ENCODE measurements at regions not wholly inside any gene's neighbourhood (a gene's known extent, or its start where the extent isn't known, plus 50 kb on each side); places are given as distances from the start of the nearest gene placed in this dataset.

DNA sequence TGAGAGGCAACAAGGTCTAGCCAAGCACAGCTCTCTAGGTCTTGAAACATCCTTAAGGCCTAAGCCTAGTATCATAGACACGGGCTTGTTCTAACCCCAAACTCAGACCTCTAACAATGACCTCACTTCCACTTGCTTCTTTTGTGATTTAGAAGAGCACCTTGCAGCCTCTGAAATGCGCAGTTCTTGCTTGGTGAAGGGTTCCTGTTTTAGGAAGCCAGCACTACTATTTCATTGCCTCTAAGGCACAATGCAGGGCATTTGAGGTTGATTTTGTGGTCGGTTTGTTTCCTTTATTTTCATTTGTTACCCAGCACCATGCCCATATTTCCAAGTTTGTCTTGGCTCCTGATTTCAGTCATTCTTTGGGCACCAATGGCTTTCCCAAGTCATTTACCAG, 117.0 kb upstream of the CYP1B1 start:
- no peak for DNase-seq (ENCODE audit: extremely low read depth, low read depth)
- TF ChIP-seq, protein P1, sequence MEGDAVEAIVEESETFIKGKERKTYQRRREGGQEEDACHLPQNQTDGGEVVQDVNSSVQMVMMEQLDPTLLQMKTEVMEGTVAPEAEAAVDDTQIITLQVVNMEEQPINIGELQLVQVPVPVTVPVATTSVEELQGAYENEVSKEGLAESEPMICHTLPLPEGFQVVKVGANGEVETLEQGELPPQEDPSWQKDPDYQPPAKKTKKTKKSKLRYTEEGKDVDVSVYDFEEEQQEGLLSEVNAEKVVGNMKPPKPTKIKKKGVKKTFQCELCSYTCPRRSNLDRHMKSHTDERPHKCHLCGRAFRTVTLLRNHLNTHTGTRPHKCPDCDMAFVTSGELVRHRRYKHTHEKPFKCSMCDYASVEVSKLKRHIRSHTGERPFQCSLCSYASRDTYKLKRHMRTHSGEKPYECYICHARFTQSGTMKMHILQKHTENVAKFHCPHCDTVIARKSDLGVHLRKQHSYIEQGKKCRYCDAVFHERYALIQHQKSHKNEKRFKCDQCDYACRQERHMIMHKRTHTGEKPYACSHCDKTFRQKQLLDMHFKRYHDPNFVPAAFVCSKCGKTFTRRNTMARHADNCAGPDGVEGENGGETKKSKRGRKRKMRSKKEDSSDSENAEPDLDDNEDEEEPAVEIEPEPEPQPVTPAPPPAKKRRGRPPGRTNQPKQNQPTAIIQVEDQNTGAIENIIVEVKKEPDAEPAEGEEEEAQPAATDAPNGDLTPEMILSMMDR (IDR thresholded peaks at IDR 0.05; ENCODE audit: low read depth, low read length), result no peak

DNA sequence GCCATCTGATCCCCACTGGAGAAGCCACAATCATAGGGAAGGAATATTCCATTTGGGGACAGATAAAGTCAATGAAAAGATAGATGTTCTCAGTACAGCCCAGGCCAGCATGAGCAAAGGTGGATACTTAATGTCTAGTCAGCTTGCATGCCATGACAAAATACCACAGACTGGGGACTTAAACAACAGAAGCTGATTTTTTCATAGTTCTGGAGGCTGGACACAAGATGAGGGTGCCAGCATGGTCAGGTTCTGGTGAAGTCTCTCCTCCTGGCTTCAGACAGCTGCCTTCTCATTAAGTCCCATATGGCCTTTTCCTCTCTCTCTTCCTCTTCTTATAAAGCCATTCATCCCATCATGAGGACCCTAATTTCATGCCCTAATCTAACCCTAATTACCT, 116.1 kb upstream of the CYP1B1 start:
- no peak for DNase-seq (ENCODE audit: extremely low read depth, low read depth)
- TF ChIP-seq, protein P1 (IDR thresholded peaks at IDR 0.05; ENCODE audit: low read depth, low read length), result no peak

DNA sequence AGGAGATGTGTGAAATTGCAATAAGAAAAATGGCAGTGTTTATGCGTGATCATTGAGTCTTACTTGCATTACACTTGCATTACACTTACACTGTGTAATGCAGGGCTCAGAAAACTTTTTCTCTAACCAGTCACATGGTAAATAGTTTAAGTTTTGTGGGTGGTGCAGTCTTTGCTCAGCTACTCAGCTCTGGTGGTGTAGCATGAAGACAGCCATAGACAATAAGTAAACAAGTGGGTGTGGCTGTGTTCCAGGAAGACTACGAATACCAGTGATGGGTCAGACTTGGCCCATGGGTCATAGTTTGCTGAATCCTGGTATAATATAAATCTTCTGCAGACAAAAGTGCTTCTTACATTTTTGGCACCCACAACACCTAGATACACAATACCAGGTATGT, 115.6 kb upstream of the CYP1B1 start:
- DNase-seq (ENCODE audit: extremely low read depth, low read depth), result no peak

DNA sequence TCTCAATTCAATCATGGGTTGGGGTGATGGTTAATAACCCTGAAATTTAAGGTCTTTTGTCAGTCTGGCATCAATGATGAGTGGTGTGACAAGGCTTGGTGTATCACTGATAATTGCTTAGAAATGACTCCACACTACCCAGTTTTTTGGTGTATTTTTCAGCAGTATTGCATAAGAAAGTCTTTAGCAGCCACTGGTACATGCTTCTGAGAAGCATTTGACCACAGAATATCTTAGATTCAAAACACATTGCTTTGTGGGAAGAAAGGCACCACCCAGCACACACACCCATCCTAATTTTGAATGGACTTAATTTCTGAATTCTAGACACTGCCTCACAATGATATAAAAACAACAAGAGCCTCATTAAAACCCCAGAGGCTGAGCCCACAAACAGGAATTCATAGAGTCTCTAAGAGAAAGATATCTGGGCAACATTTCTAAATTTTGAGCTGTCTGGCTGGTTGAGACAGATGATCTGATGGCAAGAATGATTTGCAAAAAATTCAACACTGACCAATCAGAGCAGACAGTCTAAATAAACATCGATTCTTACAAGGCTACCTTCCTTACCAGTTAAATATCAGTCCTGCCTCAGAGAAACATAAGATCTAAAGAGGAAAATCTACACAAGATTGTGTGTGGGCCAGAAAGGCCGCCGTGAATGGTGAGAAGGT, 114.7 kb upstream of the CYP1B1 start:
- DNase-seq (ENCODE audit: extremely low read depth, low read depth), result peak; percentile 89
- TF ChIP-seq, protein P1 (IDR thresholded peaks at IDR 0.05; ENCODE audit: low read depth, low read length), result no peak

More for the DNA sequence above, 115.6 kb upstream of the CYP1B1 start:
- TF ChIP-seq, protein P1 (IDR thresholded peaks at IDR 0.05; ENCODE audit: low read depth, low read length), result no peak

DNA sequence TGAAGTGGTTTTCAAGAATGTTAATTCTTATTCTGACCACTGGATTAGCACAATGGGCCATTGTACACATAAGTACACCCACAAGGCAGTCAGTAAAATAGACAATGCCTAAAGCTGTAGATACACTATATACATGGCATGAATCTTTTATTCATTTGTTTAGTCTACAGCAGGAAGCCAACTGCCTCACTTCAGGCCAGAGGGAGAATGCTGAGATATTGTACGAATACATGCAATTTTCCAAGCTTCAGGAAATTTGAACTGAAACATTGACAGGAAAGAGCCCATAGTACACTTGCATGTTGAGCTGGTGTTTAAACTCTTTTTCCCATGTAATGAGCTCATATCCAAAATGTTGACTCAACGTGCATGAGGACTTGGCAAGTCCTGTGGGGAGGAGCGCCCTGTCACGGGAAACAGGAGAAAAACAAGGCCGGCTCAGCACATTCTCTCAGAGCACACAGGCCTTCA, 111.6 kb upstream of the CYP1B1 start:
- peak; percentile 91 for DNase-seq (ENCODE audit: extremely low read depth, low read depth)
- TF ChIP-seq, protein P1 (IDR thresholded peaks at IDR 0.05; ENCODE audit: low read depth, low read length), result no peak

DNA sequence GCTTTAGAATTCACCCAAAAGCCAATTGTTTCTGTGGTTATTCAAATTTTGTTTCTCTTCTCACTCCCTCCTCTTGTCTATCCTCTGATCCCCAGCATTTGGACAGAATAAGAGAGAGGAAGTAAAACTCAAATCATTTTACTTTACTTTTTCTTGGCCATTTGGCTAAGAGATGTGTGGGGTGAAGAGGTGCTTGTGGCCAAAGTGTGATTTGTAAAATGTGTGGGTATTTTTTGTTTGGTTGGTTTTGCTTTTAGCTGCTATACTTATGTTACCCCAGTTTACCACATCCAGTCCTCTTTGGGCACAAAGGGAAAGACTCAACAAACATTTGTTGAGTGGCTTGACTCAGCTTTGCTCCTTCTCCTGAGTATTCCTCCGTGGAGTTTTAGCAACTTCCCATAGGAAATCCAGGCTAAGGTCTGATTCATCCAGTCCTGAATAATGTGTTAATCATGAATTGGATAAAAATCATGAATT, 109.1 kb upstream of the CYP1B1 start:
- TF ChIP-seq, protein P1 (IDR thresholded peaks at IDR 0.05; ENCODE audit: low read depth, low read length), result no peak
- no peak for DNase-seq (ENCODE audit: extremely low read depth, low read depth)

DNA sequence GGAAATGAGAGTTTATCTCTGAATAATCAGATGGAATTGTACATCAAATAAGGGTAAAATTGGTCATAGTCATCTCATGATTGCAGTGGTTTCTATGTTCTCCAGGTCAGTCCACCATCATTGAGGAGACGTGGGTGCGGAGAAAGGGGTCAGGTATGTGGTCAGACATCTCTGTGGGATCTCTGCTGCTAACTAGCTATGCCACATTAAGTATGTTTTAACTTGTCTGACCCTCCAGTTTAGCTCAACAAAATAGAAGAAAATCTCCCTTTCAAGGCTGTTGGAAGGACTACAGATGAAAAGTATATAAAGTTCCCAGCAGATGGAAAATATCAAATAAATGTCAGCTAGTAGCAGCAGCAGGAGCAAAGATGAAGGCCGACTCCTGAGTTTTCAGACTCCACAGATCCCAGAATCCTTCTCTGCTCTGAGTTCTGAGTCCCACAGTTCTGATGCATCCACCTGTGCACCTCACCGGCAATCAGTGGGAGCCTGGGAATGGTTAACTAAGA, 106.6 kb upstream of the CYP1B1 start:
- TF ChIP-seq, protein P1 (IDR thresholded peaks at IDR 0.05; ENCODE audit: low read depth, low read length), result no peak
- no peak for DNase-seq (ENCODE audit: extremely low read depth, low read depth)

Data from AG09319 (cell line).